Ecto neural progenitor cell (in vitro differentiated cells): ENCODE measurements at regions not wholly inside any gene's neighbourhood (a gene's known extent, or its start where the extent isn't known, plus 50 kb on each side); places are given as distances from the start of the nearest gene placed in this dataset.
A peak's percentile ranks its signal among the peaks of the same experiment; 100 is the strongest.

ENCODE experiments used
- DNase-seq: peaks from one replicate; pipeline ENCODE4 v3.0.0-alpha.2; 2018; ENCODE audit warnings: low spot score

DNA sequence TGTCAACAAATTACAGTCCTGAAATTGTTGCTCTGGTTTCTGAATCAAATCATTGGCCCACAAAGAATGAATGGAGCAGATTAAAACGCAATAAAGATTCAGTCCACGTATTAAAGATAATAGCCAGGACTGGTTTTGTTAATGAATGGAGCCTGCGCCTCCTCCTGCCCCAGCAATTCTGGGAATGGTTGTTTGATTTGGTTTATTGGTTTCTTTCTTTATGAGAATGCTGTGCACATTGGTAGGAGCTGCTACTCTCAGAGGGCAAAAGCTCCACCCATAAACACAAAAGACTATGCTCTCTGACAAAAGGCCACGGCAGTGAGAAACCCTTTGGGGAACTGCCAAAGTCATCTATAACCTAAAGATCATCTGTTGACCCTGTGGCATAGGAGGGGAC, 261.1 kb downstream of the ABHD5 start:
- DNase-seq: no peak

DNA sequence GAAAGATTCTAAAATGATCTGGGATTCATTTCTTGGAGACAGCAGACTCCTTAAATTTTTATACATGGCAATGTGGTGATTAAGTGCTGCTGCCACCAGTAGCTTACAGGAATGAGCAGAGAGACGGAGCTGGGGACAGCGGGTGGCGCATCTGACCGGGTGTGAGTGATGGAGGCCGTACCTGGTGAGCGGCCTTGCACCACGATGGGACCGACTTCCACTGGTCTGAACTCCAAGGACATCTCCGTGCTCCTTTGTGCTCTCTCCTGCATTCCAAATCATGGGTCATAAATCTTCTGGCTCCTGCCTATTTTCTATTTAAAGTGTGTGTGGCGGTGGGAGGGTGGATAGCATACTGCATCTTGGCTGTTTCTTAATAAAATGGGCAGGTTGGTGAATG, 262.6 kb downstream of the ABHD5 start:
- DNase-seq: no peak

DNA sequence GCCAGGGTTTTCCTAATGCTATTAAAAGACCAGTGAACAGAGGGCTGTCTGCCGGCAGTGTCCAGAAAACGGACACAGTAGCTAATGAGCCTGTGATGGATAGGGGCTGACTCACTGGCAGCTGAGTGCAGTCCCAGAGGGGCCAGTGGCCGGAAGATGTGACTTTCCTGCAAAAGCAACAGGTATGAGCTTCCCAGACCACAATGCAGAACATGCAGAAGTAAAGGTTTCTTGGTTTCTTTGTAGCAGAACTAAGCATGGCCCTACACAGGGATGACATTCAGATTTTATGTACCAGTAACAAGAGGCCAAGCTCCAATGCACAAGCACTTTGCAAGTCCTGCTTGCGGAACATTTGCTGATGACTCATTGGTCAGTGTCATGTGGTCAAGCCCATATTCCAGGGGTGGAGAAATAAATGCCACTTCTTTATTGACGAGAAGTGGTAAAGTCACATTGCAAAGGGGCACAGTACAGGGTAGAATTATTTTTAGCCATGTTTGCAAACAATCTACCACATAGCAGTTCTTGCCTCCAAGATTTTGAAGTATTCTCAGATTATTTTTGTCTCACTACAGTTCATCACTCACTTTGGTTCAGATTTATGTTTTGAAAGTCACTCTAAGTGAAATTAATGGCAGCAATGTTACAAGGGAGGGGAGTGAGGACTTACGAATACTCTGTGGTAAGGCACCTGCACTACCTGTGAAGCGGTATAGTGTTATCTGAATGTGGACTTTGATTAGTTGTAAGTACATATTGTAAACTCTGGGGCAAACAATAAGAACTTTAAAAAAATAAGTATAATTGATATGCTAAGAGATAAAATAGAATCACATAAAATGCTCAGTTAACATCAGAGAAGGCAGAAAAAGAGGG, 263.3 kb downstream of the ABHD5 start:
- DNase-seq: peak; percentile 29

DNA sequence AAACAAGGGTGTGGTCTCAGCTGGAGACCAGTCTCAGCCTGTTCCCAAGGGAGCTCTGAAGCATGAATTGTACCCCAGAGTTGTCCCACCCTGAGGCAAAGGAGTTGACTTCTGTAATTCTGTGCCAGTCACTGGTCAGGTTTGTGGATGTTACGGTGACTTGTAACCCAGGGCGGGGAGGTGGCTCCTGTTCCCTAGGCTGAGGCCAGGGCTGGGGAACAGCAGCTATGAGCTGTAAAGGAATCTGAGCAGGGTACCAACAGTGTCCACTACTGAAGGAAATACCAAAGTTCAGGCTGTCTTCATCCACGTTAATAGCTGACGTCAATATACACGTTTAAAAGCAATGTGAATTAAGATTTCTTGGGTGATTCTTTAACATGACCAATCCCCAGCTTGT, 266.2 kb downstream of the ABHD5 start:
- DNase-seq: no peak

DNA sequence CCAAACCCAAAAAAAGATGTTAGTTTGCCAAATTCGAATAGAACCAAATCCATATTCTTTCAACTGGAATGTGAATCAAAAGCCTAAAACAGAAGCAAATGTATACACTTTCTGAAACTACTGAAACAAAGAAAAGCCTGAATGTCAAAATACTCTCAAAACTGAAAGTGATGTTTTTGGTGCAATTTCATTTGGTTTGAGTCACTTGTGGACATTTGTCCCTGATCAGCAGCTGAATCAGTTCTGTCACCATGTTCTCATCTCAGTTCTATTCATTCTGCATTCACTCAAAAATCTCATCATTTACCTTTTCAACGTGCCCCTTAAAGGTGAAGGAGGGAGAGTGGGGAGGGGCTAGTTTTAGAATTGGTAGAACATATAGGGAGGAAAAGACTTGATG, 266.8 kb downstream of the ABHD5 start:
- no peak for DNase-seq

DNA sequence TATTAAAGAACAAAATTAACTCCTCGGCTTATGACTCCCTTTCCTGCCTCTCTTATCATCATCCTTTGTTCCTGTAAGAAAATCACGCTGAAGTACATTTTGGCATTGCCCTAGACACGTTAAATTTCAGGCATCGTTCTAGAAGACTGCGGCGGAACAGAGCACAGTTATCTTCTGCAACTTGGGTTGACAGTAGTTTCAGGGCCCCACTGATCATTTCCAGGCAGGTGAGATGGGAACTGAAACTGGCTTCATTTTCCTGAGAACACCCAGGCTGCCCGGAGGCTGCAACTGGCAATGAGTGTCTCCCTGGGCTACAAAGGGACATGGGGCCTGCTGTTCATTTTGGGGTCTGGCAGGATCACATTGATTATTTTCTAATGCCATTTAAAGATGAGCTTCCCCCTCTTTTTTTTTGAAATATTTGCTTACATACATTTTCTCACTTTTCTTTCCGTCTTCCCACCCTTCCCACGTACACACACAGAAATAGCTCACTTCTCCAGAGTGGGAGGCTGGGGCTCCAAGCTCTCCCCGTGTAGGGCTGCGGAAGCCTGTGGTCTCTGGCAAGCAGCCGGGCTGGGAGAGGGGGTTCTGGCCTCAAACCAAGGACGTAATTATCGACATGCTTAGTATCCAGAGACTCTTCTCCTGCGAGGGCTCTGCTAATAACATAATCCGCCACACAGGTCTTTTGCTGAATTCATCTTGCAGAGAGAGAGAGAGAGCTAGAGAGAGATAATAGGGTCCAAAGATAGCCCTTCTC, 267.4 kb downstream of the ABHD5 start:
- peak; percentile 39 for DNase-seq

DNA sequence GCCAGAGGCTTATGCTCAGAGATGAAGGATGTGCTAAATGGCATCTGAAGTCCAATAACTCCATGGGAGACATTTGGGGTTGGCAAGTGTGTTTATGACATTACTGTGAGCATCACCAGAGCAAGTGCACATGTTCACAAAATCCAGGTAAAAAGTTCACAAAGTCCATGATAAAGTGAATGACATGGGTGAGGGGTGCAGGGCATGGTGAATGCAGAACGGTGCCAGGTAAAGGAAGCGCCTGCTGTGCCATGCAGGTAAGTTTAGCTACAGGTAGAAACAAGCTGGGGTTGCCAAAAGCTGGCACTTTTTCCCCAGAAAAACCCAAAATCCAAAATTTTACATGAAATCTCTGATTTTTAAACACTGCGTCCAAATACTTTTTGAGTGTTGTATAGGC, 268.2 kb downstream of the ABHD5 start:
- peak; percentile 20 for DNase-seq

DNA sequence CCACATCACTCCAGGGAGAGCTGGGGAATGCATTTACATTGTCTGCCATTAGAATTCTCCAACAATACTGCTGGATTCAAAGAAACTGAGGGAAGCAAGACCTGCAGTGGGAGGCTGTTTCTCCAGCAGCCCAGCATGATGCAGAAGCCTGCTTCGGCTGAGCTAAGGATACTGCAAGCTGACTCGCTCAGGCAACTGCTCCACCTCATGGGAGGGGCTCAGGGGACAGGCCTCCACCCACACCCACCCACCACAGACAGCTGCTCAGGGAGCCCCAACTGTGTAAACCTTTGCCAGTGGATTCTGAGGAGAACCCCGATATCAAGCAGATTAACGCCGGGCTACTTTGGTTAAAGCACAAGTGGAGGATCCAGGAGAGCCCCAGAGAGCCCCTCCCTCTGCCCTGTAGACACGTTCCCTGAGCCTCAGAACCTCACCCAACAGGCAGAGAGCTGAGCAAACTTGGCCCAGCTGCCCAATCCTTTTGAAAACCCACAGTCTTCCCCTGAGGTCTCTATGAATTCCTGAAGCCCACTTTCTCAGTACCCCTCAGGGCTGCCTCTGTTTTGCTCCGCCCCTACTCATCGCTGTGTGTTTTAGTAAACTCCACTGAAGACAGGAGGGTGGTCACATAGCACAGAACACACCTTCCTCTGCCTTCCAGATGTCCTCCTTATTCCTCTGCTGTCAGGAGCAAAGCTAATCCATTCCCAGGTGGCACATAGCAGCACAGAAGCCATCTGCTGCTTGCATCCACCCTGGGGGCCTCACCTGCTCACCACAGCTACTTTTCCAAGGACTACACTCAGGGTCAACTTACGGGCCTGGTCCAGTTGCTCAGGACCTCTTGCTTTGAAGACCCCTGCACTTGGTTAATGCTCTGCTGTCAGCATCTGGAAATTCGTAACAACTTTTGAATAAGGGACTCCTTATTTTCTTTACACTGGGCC, 269.0 kb downstream of the ABHD5 start:
- peak; percentile 49 for DNase-seq

DNA sequence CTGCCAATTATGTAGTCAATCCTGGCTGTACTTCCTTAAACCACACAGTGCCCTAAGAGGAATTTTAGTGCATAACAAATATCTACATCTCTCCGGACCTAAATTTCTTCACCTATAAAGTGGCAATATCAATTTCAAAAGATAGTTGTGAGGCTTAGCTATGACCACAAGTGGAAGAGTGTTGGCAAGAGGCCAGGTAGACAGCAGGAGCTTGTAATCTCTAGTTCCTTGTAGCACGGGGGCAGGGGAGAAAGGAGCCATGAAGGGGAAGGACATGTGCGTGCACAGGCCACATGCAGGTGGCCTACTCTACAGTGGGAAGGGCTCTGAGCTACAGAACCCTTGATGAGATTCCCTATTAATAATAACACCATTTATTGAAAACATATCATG, 269.7 kb downstream of the ABHD5 start:
- no peak for DNase-seq

DNA sequence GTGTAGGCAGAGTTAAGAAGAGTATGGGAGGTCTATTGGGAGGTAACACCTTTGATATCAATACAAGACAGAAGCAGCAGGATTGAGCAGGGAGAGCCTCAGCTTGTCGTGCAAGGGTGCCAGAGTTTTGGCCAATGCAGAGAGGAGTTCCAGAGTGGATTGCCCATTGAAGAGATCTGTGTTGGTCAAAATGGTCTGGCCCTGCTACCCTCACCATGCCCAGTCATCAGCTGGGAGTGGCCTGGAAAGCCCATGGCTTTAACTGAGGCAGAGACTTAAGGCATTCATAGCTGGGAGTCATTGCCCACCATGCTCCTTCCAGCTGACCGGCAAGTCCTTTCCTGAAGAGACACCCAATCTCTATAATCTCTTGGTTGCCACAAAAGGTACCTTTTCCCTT, 271.3 kb downstream of the ABHD5 start:
- DNase-seq: peak; percentile 15

DNA sequence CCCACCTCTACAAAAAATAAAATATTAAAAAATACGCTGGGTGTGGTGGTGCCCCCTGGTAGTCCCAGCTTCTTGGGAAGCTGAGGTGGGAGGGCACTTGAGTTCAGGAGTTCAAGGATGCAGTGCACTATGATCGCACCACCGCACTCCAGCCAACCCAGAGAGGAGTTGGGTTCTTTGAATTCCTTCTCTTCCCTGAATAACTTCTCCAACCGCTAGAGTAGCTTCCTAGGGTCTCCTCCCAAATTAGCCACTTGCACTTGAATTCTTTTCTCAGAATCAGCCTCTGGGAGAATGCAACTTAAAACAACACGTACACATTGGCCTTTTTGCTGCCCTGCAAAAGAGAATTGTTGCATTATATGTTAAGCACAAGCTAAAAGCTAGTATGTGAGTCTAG, 272.5 kb downstream of the ABHD5 start:
- no peak for DNase-seq

DNA sequence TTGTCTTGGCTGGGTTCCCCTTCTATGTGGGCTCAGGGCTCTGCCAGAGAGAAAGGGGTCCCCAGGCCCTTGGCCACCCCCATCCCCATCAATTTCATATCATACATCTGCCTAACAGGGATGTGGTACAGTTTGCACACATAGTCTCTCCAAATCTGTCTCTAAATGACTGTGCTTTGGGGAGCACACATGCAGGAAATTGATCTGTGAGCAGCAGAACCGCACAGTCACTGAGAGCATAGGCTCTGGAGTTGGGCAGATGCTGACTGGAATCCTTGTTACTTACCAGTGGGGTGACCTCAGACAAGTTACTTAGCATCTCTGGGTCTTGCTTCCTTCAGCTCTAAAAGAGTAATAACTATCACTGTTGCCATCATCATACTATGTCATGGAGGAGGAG, 273.9 kb downstream of the ABHD5 start:
- no peak for DNase-seq

DNA sequence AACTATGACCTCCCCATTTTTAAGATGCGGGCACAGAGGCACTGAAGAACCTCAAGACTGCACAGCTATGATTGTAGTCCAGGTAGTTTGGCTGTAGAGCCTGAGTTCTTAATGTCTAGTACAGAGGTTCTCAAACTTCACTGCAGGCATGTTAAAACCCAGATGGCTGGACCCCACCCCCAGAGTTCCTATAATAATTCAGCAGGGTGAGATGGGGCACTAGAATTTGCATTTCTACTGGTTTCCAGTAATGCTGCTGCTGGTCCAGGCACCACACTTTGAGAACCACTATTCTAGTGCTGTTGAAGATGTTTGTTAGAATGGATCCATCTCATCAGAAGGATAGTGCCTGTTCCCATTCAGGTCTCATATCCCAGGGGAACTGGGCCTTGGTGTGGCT, 274.9 kb downstream of the ABHD5 start:
- no peak for DNase-seq

DNA sequence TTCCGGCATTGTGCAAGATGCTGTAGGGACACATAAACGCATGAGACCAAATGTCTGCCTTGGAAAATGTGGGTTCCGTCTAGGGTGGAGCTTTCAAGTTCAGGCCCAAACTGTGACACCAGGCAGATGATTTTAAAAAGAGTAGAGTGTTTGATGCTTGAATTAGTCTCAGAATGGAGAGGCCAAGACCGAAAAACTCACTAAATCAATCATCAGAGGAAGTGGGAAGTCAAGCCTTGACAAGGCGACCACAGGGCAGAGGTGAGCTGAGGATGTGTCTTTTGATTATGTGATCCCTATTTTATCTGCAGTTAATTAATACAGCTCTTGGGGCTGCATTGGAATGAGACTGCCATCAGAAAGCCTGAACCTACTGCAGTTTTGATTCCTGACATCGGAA, 275.4 kb downstream of the ABHD5 start:
- DNase-seq: no peak

DNA sequence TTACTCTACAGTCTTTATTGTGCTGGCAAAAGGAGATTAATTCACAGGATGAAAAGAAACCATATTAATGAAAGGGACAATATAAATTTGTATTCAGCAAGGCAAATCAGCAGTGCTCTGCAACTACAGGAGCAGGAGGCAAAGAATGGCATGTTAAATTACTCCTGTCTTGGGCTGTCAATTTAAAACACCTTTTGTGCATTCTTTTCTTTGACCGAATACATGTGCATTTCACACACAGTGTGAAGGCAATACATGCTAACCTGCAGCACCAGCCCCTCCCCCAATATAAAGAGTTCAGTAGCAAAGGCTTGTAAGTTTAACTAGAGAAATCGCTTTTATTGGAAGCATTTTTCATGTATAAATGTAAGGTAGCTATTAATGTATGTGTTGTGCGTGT, 275.2 kb upstream of the TOPAZ1 start:
- DNase-seq: no peak

DNA sequence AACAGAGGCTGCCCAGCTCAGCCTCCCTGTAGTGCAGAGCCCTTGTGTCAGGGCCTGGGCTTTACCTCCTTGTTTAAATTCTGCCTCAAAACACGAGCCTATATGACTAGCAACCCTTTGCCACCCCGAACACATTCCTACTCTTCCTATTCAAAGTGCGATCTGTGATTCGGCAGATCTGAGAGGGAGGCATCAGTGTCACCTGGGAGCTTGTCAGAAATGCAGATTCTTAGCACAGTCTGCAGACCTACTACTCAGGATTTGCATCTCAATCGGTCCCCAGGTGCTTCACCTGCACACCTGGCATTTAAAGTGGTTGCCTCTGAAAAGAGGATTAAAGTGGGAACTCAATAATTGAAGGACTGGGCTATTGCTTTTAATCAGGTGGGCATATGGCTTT, 273.2 kb upstream of the TOPAZ1 start:
- DNase-seq: no peak

DNA sequence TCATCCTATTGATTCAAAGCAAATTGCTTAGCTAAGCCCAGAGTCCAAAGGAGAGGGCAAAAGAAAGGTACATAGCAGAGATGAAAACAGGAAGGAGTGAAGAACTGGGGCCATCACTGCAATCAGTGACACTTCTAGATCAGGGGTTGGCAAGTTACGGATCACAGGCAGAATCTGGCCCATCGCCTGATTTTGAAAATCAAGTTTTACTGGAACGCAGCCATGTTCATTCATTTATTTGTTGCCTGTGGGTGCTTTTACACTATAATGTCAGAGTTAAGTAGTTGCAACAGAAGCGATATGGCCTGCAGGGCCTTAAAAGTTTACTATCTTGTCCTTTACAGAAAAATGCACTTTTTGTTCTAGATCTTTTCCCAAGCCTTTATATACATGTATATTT, 271.7 kb upstream of the TOPAZ1 start:
- no peak for DNase-seq

DNA sequence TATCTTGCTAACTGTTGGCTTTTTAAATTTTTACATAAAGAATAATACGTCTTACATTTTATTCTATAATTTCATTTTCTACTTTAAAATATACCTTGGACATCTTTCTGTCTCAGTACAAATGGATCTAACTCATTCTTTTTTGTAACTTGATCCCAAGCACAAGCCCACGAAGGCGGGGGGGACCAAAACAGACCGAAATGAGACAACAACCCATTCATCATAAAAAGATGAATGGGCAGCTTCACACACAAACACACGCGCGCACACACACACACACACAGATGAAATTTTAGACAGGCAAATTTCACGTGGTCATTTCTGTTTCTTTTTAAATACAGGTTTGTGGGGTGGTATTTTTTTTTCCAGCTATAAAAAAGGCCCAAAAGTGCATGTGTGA, 271.3 kb upstream of the TOPAZ1 start:
- DNase-seq: no peak

DNA sequence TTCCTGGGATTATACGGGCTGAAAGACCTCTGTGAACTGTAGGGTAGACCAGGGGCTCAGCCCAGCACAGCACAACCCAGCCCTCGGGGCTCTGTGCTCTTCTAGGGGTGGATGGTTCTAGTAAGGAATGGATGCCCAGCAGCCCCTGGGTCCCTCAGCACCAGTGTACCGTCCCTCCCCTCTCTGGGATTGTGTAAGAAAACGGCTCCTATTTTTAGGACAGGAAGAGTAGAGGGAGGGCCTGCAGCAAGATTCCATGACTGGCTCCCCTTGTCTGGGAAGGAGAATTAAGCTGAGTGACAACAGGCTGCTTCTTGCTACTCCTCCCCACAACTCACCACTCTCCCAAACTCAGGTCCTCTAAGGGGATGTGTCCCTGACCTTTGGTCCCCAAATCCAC, 270.8 kb upstream of the TOPAZ1 start:
- no peak for DNase-seq

DNA sequence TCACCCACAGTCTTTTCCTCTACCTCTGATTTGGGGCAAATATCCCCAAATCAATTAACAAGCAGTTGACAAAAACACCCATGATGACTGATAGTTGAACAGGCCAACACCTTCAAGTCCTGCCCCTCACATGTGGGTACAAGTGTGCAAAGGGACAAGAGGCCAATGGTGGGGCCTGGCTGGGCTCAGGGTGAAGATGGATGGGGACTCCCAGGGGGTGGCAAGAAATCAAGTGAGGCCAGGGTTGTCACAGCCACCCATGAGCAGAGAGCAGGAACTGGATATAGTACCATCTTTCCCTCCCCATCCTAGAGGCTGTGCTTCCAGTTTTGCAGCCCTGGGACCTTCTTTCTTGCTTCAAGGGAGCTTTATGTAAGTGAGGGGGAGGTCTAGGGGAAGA, 270.2 kb upstream of the TOPAZ1 start:
- no peak for DNase-seq

DNA sequence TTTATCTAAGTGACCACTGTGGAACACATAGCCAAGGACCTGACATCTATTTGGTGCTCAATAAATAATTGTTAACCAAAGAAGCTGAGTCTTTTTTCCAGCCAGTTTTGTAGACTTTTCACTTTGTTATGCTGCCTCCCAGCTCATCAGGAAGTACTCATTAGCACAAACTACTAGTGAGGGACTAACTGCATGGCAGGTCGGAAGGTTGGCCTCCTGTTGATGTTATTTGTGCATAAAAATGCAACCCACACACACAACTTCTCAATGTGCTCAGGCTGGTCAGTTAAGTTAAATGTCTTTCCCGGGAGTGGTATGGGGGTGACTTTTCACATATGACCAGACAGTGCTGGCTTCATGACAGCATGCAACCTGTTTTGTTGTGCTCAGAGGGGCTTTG, 263.0 kb upstream of the TOPAZ1 start:
- DNase-seq: no peak

DNA sequence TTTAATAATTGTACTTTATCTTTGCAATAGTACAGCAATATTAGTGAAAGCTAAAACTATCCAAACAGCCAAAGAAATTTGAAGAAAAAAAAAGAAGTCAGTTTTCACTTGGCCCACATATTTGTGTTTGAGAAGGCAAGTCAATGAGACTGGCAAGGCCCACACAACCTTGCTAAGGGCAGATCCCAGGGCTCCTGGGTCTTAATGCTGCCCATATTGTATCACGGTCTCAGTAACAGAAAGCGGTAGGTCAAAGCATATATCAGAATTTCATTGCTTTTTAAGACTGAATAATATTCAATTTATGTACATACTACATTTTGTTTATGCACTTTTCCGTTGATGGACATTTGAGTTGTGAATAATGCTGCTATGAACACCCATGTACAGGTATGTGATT, 262.0 kb upstream of the TOPAZ1 start:
- DNase-seq: no peak
